GM12873 (cell line): ENCODE measurements at regions not wholly inside any gene's neighbourhood (a gene's known extent, or its start where the extent isn't known, plus 50 kb on each side); places are given as distances from the start of the nearest gene placed in this dataset.

ENCODE experiments used
- TF ChIP-seq, protein P1 (sequence below): IDR thresholded peaks from 2 replicates; pipeline ENCODE4 v1.5.1; 2012; ENCODE audit warnings: low read depth, mild to moderate bottlenecking, moderate library complexity, low read length, control low read depth; ENCODE audit not compliant: insufficient read depth; ENCODE audit errors: missing control alignments

DNA sequence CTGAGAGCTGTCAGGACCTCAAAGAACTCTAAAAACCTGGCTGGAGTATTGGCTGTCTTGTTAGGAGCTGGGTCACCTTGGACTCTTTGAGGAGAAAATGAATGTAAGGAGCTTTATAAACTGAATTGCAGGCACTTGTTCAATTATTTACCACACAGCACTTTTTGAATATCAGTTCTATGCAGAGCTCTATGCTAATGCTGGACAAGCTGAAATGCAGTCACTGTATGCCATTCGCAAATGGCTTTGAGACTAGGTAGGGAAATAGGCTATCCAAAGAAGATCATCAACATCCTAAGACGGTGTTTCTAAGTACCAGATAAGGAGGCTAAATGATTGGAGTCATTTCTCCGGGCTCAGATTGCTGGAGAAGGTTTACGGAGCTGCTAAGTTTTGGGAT lies 333.5 kb downstream of the SIPA1L2 start:
- TF ChIP-seq, protein P1, sequence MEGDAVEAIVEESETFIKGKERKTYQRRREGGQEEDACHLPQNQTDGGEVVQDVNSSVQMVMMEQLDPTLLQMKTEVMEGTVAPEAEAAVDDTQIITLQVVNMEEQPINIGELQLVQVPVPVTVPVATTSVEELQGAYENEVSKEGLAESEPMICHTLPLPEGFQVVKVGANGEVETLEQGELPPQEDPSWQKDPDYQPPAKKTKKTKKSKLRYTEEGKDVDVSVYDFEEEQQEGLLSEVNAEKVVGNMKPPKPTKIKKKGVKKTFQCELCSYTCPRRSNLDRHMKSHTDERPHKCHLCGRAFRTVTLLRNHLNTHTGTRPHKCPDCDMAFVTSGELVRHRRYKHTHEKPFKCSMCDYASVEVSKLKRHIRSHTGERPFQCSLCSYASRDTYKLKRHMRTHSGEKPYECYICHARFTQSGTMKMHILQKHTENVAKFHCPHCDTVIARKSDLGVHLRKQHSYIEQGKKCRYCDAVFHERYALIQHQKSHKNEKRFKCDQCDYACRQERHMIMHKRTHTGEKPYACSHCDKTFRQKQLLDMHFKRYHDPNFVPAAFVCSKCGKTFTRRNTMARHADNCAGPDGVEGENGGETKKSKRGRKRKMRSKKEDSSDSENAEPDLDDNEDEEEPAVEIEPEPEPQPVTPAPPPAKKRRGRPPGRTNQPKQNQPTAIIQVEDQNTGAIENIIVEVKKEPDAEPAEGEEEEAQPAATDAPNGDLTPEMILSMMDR, result no peak

DNA sequence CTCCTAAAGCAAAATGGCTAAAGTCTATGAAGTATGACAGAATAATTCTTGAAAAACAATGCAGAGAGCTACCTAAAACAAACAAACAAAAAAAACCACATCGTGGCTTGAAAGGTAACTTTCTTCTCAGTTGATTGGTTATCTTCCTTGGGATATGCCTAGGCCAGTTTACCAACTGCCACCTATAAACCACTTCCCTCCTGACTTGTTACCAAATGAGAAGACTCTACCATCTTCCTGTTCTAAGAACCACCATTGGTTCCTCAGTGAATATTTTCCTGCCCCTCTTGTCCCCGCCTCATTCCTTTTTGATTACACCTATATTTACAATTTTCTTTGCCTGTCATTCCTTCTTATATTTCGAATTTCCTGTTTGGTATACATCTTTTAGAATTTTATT lies 336.6 kb downstream of the SIPA1L2 start:
- TF ChIP-seq, protein P1, result no peak

DNA sequence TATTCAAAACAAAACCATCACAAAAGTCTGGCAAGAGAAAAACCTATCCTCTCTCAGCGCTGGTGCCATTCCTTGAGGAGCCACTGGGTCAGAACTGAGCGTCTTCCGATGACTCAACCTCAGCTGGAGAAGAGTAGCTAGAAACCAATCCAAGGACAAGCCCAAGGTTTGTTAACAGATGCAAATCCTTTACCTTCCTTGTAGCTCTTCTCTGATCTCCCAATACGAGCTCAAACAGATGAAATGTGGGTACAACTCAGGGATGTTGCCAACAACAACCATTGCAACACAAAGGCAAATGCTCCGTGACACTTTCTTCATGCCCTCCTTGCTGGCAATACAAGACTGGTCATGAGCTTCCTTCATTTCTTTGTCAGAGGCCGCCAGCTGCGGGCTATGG lies 337.1 kb downstream of the SIPA1L2 start:
- TF ChIP-seq, protein P1, result no peak

DNA sequence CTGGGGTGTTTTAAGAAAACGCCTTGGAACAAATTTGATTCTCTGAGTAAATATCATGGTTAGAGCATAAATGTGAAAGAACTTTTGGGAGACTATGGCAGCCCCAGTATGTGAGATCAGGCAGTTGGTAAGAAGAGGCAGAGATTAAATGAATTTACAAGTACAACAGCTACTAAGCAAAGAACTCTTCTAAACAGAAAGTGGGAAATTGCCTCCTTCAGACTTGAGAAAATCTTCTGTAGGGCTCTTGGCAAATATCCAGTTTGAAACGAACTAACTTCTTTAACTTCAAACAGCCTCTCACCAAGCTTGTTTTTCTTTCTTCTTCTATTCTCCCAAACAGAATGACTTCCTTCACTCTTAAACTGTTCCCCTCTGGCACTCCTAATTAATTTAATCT lies 337.7 kb downstream of the SIPA1L2 start:
- TF ChIP-seq, protein P1, result no peak

DNA sequence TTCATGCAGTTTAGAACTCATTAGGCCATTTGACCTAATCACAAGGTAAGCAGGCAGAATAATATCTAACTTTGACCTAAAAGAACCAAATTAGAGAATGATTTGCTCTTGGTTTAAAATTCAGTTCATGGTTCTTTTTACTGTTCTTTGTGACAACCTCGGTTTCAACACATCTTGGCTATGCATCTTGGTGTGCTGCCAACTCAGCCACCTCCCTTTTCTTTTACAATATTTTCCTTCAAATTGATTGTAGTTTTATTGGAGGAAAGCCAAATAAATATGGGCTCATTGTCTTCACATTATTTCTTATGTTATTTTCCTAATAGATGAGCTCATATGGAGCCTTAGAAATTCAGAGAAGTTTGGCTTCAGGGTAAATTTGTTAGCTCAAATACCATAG lies 338.3 kb downstream of the SIPA1L2 start:
- TF ChIP-seq, protein P1, result no peak

DNA sequence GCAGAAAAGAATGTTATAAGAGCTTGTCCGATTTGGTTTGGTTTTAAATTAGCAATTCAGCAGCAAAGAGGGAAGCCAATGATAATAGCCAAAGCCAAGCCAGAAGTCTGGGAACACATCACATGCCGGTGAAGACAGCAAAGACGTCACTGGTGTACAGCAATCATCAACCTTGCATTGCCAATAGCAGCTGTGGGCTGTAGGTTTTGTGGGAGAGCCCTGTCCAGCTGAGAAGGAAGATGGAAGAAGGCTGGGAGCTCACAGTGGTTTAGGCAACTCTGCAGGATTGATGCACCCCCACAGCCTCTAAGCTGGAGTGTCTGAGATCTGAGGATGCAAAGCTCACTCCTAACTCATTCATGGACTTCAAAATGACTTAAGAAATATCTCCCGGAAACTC lies 338.7 kb downstream of the SIPA1L2 start:
- TF ChIP-seq, protein P1, result no peak

DNA sequence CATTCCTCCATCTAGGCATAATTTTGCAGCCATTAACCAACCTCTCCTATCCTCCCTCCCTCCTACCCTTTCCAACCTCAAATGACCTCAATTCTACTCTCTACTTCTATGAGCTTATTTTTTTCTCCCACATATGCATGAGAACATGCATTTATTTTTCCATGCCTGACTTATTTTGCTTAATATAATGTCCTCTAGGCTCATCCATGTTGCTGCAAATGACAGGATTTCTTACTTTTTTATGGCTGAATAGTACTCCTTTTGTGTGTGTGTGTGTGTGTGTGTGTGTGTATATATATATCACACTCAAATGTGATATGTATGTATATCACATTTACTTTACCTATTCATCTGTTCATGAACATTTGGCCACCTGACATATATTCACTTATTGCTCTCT lies 339.4 kb downstream of the SIPA1L2 start:
- TF ChIP-seq, protein P1, result no peak
